ENCODE measurements at regions not wholly inside any gene's neighbourhood (a gene's known extent, or its start where the extent isn't known, plus 50 kb on each side); places are given as distances from the start of the nearest gene placed in this dataset.

DNA sequence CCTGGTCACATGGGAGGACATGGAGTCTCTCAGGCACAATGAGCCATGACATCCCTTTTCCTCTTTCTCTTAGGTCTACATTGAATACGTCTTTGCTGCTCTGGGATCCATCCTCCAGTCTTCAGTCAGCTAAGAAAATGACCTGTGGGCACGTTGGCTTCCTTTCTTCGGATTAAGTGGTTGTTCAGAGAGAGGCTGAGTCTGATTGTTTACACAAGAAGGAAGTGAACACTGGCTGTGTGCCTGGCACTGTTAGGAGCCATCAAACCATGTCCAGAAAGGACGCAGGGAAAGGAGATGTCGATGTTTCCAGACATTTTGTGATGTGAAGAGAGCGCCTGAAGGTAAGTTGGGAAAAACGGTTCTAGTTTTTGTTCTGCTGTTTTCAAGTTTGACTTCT is 309.9 kb upstream of the CDYL start:
- TF ChIP-seq CTCF (conservative IDR thresholded peaks at IDR 0.05; ENCODE audit: low read length) (no peak), EZH2phosphoT487 (IDR thresholded peaks at IDR 0.05; ENCODE audit: borderline replicate concordance, low read depth, low read length) (no peak)
